NB4 (cell line): ENCODE measurements at regions not wholly inside any gene's neighbourhood (a gene's known extent, or its start where the extent isn't known, plus 50 kb on each side); places are given as distances from the start of the nearest gene placed in this dataset.

ENCODE experiments used
- MYC ChIP-seq: IDR thresholded peaks from 2 replicates; pipeline ENCODE4 v1.6.1; 2011; ENCODE audit warnings: low read depth, low read length
- POLR2A ChIP-seq: IDR thresholded peaks from 2 replicates; pipeline ENCODE4 v1.6.1; 2011; ENCODE audit warnings: mild to moderate bottlenecking; ENCODE audit not compliant: insufficient read length; ENCODE audit errors: extremely low read depth
- TF ChIP-seq, protein P1 (sequence below): IDR thresholded peaks from one replicate; pipeline ENCODE4 v1.5.1; 2012; ENCODE audit warnings: low read depth, low read length
- TF ChIP-seq, protein P2 (sequence below): IDR thresholded peaks from 2 replicates; pipeline ENCODE4 v1.6.1; 2011; ENCODE audit warnings: low read depth, low read length

DNA sequence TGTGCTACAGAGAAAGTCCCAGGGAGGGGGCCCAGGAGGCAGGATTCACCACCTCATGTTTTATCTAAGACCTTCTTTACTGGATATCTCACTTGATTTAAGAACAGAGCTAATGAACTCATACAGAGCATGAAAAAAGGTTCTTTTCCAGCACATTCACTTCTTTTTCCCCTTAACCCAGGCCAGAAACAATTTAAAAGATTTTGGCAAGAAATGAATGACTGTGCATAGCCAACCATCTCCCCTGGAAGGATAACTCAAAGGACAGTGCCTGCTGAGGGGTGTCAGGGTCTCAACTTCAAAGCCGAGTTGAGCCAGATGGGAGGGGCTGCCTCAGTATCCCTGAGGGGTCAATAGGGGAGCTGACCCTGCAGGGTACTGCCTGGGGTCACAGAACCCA, 253.4 kb downstream of the SOD2 start:
- no peak for TF ChIP-seq POLR2A
- TF ChIP-seq, protein P1, sequence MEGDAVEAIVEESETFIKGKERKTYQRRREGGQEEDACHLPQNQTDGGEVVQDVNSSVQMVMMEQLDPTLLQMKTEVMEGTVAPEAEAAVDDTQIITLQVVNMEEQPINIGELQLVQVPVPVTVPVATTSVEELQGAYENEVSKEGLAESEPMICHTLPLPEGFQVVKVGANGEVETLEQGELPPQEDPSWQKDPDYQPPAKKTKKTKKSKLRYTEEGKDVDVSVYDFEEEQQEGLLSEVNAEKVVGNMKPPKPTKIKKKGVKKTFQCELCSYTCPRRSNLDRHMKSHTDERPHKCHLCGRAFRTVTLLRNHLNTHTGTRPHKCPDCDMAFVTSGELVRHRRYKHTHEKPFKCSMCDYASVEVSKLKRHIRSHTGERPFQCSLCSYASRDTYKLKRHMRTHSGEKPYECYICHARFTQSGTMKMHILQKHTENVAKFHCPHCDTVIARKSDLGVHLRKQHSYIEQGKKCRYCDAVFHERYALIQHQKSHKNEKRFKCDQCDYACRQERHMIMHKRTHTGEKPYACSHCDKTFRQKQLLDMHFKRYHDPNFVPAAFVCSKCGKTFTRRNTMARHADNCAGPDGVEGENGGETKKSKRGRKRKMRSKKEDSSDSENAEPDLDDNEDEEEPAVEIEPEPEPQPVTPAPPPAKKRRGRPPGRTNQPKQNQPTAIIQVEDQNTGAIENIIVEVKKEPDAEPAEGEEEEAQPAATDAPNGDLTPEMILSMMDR: no peak
- TF ChIP-seq, protein P2, sequence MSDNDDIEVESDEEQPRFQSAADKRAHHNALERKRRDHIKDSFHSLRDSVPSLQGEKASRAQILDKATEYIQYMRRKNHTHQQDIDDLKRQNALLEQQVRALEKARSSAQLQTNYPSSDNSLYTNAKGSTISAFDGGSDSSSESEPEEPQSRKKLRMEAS: no peak
- no peak for TF ChIP-seq MYC
